ENCODE measurements at regions not wholly inside any gene's neighbourhood (a gene's known extent, or its start where the extent isn't known, plus 50 kb on each side); places are given as distances from the start of the nearest gene placed in this dataset.

DNA sequence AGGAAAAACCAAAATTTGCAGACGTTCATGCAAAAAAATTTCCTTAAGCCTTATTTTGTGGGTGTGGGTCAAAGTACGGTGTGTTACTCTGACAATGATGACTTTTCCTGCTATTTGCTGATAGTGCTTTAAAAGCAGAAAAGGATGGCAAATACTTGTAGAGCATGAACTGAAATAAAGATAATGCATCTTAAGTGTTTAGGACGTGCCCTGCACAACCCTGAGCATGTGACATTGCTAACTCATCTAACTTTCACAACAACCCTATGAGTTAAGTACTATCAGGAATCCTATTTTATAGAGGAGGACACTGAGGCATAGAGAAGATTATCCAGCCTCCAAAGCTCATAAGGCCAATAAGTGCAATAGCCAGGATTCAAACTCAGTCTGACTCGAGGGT is 143.3 kb downstream of the RNF152 start:
- no peaks in the 10 kb centered on the region for H3K27me3 ChIP-seq (ENCODE audit: control insufficient read depth in 2 of 2, insufficient read depth in 2 of 2, low read length in 2 of 2)
- in situ Hi-C loops (cut with MboI): no loop called here
- H3K4me3 ChIP-seq: no peak overlapping the region
- no peak overlapping the region for H3K27ac ChIP-seq (ENCODE audit: extremely low read depth, low read depth, low read length)
- no peak overlapping the region for H3K9ac ChIP-seq (ENCODE audit: insufficient read depth in 1 of 2, low read depth in 2 of 2, low read length in 2 of 2)
- H3K9me3 ChIP-seq (replicated peaks; ENCODE audit: control insufficient read depth, insufficient read depth, low read depth, low read length): no peaks in the 10 kb centered on the region
- ChIA-PET CTCF (ENCODE audit: low intra/inter-chr PET ratio) (no interaction called here), POLR2A (no interaction called here)
- WGBS (ENCODE audit: insufficient coverage, low coverage, missing lambda C conversion rate): 0% methylated on average over 4 of the region's 4 CpGs
- no peaks in the 10 kb centered on the region for H3K9me1 ChIP-seq (ENCODE audit: control insufficient read depth, insufficient read depth, low read length)
- intact Hi-C loops (cut with micrococcal nuclease): no loop called here
- H4K20me1 ChIP-seq (replicated peaks; ENCODE audit: control insufficient read depth, insufficient read depth, low read length): no peaks in the 10 kb centered on the region
- no peak for DNase-seq (ENCODE audit: extremely low read depth in 1 of 4, low spot score in 3 of 4)
- no TSS peak for BruUV-seq (replicated peaks)
- no peaks in the 10 kb centered on the region for H3K4me1 ChIP-seq (replicated peaks in 1 of 2; ENCODE audit: control insufficient read depth in 2 of 2, insufficient read depth in 2 of 2, low read length in 2 of 2)
- H3K4me2 ChIP-seq (ENCODE audit: insufficient read depth, low read length): no peak overlapping the region
- no peaks in the 10 kb centered on the region for H3K36me3 ChIP-seq (ENCODE audit: control insufficient read depth, insufficient read depth, low read length)
- no peak overlapping the region for H2AFZ ChIP-seq (ENCODE audit: low read depth, low read length)
- ATAC-seq: no peak
- H3K79me2 ChIP-seq (ENCODE audit: control insufficient read depth, insufficient read depth, low read length): no peaks in the 10 kb centered on the region
- FAIRE-seq: no peak
- TF ChIP-seq CEBPG (CRISPR knock-in tag; IDR thresholded peaks at IDR 0.05) (no peak), CEBPG (tag; conservative IDR thresholded peaks at IDR 0.05 in 1 of 2, IDR thresholded peaks at IDR 0.05 in 1 of 2) (no peak), SMAD1 (IDR thresholded peaks at IDR 0.05; ENCODE audit: low read depth, low read length, partially characterized antibody) (no peak), ZNF212 (CRISPR knock-in tag; IDR thresholded peaks at IDR 0.05) (no peak), TEAD1 (CRISPR knock-in tag; IDR thresholded peaks at IDR 0.05) (no peak), CREB1 (IDR thresholded peaks at IDR 0.05) (no peak), CREB1 (CRISPR knock-in tag; IDR thresholded peaks at IDR 0.05) (no peak), EGR1 (conservative IDR thresholded peaks at IDR 0.05) (no peak), STAT5A (IDR thresholded peaks at IDR 0.05; ENCODE audit: borderline replicate concordance, low read length) (no peak), KDM4B (IDR thresholded peaks at IDR 0.05; ENCODE audit: borderline replicate concordance in 2 of 2, low read depth in 1 of 2) (no peak)
- TF ChIP-seq, protein P1, sequence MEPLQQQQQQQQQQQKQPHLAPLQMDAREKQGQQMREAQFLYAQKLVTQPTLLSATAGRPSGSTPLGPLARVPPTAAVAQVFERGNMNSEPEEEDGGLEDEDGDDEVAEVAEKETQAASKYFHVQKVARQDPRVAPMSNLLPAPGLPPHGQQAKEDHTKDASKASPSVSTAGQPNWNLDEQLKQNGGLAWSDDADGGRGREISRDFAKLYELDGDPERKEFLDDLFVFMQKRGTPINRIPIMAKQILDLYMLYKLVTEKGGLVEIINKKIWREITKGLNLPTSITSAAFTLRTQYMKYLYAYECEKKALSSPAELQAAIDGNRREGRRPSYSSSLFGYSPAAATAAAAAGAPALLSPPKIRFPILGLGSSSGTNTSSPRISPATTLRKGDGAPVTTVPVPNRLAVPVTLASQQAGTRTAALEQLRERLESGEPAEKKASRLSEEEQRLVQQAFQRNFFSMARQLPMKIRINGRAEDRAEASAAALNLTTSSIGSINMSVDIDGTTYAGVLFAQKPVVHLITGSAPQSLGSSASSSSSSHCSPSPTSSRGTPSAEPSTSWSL (CRISPR knock-in tag; IDR thresholded peaks at IDR 0.05; ENCODE audit: borderline replicate concordance): no peak
- TF ChIP-seq, protein P2, sequence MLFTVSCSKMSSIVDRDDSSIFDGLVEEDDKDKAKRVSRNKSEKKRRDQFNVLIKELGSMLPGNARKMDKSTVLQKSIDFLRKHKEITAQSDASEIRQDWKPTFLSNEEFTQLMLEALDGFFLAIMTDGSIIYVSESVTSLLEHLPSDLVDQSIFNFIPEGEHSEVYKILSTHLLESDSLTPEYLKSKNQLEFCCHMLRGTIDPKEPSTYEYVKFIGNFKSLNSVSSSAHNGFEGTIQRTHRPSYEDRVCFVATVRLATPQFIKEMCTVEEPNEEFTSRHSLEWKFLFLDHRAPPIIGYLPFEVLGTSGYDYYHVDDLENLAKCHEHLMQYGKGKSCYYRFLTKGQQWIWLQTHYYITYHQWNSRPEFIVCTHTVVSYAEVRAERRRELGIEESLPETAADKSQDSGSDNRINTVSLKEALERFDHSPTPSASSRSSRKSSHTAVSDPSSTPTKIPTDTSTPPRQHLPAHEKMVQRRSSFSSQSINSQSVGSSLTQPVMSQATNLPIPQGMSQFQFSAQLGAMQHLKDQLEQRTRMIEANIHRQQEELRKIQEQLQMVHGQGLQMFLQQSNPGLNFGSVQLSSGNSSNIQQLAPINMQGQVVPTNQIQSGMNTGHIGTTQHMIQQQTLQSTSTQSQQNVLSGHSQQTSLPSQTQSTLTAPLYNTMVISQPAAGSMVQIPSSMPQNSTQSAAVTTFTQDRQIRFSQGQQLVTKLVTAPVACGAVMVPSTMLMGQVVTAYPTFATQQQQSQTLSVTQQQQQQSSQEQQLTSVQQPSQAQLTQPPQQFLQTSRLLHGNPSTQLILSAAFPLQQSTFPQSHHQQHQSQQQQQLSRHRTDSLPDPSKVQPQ (CRISPR knock-in tag; IDR thresholded peaks at IDR 0.05; ENCODE audit: borderline replicate concordance): no peak
- TF ChIP-seq, protein P3, sequence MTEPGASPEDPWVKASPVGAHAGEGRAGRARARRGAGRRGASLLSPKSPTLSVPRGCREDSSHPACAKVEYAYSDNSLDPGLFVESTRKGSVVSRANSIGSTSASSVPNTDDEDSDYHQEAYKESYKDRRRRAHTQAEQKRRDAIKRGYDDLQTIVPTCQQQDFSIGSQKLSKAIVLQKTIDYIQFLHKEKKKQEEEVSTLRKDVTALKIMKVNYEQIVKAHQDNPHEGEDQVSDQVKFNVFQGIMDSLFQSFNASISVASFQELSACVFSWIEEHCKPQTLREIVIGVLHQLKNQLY (CRISPR knock-in tag; conservative IDR thresholded peaks at IDR 0.05): no peak
- TF ChIP-seq, protein P4, sequence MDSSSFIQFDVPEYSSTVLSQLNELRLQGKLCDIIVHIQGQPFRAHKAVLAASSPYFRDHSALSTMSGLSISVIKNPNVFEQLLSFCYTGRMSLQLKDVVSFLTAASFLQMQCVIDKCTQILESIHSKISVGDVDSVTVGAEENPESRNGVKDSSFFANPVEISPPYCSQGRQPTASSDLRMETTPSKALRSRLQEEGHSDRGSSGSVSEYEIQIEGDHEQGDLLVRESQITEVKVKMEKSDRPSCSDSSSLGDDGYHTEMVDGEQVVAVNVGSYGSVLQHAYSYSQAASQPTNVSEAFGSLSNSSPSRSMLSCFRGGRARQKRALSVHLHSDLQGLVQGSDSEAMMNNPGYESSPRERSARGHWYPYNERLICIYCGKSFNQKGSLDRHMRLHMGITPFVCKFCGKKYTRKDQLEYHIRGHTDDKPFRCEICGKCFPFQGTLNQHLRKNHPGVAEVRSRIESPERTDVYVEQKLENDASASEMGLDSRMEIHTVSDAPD (CRISPR knock-in tag; IDR thresholded peaks at IDR 0.05): no peak

Data from K562 (cell line).